Ectodermal cell (in vitro differentiated cells): ENCODE measurements at regions not wholly inside any gene's neighbourhood (a gene's known extent, or its start where the extent isn't known, plus 50 kb on each side); places are given as distances from the start of the nearest gene placed in this dataset.
"Not testable (repeated sequence)": the region's sequence is repeated elsewhere in the genome, so short reads cannot be mapped to it uniquely, and the experiment has no call there.

Source experiments
- H3K27ac ChIP-seq: 2 replicates; pipeline ENCODE4 v1.7.0; 2013; ENCODE audit warnings: mild to moderate bottlenecking, low read depth, low read length; ENCODE audit not compliant: insufficient read depth, poor library complexity, severe bottlenecking
- H3K27me3 ChIP-seq: 2 replicates; pipeline ENCODE4 v1.7.0; 2013; ENCODE audit warnings: mild to moderate bottlenecking, low read length; ENCODE audit not compliant: insufficient read depth, control insufficient read depth, poor library complexity, severe bottlenecking
- H3K36me3 ChIP-seq: one replicate; pipeline ENCODE4 v1.7.0; 2013; ENCODE audit warnings: low read length; ENCODE audit not compliant: control insufficient read depth, insufficient read depth
- H3K4me1 ChIP-seq: one replicate; pipeline ENCODE4 v1.7.0; 2013; ENCODE audit warnings: low read length; ENCODE audit not compliant: control insufficient read depth, insufficient read depth
- H3K4me3 ChIP-seq: 2 replicates; pipeline ENCODE4 v1.7.0; 2013; ENCODE audit warnings: low read depth, low read length, control low read depth; ENCODE audit not compliant: insufficient read depth
- H3K9me3 ChIP-seq: 2 replicates; pipeline ENCODE4 v1.7.0; 2013; ENCODE audit warnings: mild to moderate bottlenecking, low read length, moderate library complexity; ENCODE audit not compliant: control insufficient read depth
- WGBS, 2 experiments: methylation state at CpG; one replicate each; pipeline ENCODE4 v1.1.7; 2013; ENCODE audit warnings: missing lambda C conversion rate in 2 of 2; 5-methylcytosine and 5-hydroxymethylcytosine counted together

DNA sequence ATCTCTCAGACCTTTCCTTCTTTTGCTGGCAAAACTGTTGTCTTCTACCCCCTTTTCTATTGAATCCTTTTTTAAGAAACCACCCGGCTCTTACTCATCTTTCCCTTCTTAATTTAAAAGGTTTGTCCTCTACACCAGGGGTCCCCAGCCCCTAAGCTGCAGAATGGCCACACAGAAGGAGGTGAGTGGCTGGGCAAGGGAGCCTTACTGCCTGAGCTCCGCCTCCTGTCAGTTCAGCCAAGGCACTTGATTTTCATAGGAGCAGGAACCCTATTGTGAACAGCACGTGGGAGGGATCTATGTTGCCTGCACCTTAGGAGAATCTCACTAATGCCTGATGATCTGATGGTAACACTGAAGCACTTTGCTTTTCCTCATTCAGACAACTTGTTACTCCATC lies 726.3 kb upstream of the INTU start:
- Histone ChIP-seq H3K36me3 (no peaks in the 10 kb centered on the region), H3K27ac (no peak overlapping the region), H3K9me3 (no peaks in the 10 kb centered on the region), H3K4me3 (no peak overlapping the region), H3K27me3 (no peaks in the 10 kb centered on the region), H3K4me1 (peaks cover 8% of the 10 kb centered on the region)
- 30 to 36% methylated on average over 3 of the region's 3 CpGs for WGBS, 2 experiments

DNA sequence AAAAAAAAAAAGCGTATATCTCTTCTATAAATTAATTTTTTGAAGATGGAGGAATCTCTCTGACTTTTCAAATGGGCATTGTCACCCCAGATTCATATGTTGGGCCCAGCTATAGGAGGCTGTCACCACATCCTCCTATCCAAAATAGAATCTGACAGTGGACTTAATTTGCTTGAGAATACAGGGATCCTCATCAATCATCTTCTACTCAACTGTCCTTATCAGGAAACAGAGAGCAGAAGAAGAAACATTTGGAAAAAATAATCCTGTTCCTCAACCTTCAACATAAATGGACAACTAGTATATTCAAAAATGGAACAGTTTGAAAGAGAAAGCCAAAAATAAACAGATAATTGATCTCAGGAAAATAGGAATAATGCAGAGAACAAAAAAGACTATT lies 725.4 kb upstream of the INTU start:
- H3K27ac ChIP-seq: no peak overlapping the region
- WGBS, 2 experiments: no CpG with 5 or more reads among the region's 1 CpG
- no peaks in the 10 kb centered on the region for H3K27me3 ChIP-seq
- H3K4me1 ChIP-seq: peaks cover 8% of the 10 kb centered on the region
- no peak overlapping the region for H3K4me3 ChIP-seq
- H3K36me3 ChIP-seq: no peaks in the 10 kb centered on the region
- H3K9me3 ChIP-seq: no peaks in the 10 kb centered on the region

DNA sequence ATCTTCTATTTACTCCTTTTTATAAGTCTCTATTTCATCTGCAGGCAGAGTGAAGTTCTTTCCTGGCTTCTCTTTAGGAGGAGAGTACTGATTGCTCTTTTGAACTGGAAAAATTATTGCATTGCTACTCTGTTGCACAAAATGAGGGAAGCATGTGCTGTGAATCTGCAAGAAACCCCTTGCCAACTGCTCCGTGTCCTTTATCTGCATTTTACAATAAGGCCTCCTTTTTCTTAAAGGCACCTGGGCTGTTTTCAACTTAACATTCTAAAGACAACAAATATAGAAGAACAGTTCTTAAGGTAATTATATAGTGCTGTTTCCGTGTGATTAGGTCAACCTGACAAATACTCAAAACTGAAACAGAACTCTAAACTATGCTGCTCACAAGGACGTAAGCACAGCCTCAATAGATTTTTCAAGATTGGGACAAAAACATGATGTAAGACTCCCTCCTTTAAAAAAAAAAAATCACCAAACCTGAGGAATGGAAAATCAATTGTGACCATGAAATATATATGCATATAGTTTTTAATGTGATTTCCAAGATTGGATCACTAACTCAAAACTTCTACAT lies 716.6 kb upstream of the INTU start:
- H3K36me3 ChIP-seq: no peaks in the 10 kb centered on the region
- H3K4me3 ChIP-seq: no peak overlapping the region
- H3K27me3 ChIP-seq: no peaks in the 10 kb centered on the region
- H3K27ac ChIP-seq: no peak overlapping the region
- 80 to 90% methylated on average over 1 to 3 of the region's 3 CpGs for WGBS, 2 experiments
- H3K9me3 ChIP-seq: no peaks in the 10 kb centered on the region
- H3K4me1 ChIP-seq: no peaks in the 10 kb centered on the region

GRCh38 chr4:126916626-126917140 lies 716.1 kb upstream of the INTU start:
- 93 to 96% methylated on average over 10 of the region's 10 CpGs for WGBS, 2 experiments
- Histone ChIP-seq H3K9me3 (no peaks in the 10 kb centered on the region), H3K36me3 (no peaks in the 10 kb centered on the region), H3K4me3 (no peak overlapping the region), H3K27ac (no peak overlapping the region), H3K4me1 (no peaks in the 10 kb centered on the region), H3K27me3 (no peaks in the 10 kb centered on the region)

DNA sequence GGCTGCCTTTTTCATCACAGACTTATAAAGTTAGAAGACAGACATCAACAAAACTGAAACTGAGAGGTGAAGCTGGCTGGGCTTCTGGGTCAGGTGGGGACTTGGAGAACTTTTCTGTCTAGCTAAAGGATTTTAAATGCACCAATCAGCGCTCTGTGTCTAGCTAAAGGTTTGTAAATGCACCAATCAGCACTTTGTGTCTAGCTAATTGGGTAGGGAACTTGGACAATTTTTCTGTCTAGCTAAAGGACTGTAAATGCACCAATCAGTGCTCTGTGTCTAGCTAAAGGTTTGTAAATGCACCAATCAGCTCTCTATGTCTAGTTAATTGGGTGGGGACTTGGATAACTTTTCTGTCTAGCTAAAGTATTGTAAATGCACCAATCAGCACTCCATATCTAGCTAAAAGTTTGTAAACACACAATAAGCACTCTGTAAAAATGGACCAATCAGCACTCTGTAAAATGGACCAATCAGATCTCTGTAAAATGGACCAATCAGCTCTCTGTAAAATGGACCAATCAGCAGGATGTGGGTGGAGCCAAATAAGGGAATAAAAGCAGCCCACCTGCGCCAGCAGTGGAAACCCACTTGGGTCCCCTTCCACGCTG lies 710.3 kb upstream of the INTU start:
- H3K36me3 ChIP-seq, H3K27ac ChIP-seq, H3K27me3 ChIP-seq, H3K4me3 ChIP-seq, H3K4me1 ChIP-seq, H3K9me3 ChIP-seq: not testable (repeated sequence)
- WGBS, 2 experiments: 96 to 97% methylated on average over 3 of the region's 3 CpGs

DNA sequence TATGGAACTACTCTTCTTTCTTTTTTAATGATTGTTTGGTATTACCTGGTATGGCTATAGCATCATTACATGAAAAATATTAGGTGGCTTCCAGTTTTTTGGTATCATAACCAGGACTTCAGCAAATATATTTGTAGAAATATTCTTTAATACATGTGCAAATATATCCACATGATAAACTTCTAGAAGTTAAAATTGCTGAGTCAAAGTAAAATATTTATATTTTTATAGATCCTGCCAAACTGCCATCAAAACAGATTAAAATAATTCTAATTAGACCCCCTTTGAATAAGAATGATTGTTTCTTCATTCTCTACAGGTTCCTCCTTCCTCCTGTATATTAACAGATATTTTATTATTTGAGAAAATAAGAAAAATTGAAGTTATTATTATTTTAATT lies 708.5 kb upstream of the INTU start:
- no peaks in the 10 kb centered on the region for H3K9me3 ChIP-seq
- no peaks in the 10 kb centered on the region for H3K27me3 ChIP-seq
- H3K36me3 ChIP-seq: no peaks in the 10 kb centered on the region
- no peak overlapping the region for H3K27ac ChIP-seq
- H3K4me1 ChIP-seq: no peaks in the 10 kb centered on the region
- no peak overlapping the region for H3K4me3 ChIP-seq

- not testable (repeated sequence) for H3K27me3 ChIP-seq, H3K9me3 ChIP-seq, H3K36me3 ChIP-seq, H3K27ac ChIP-seq, H3K4me3 ChIP-seq, H3K4me1 ChIP-seq
- no CpG with 5 or more reads among the region's 4 CpGs for WGBS, 2 experiments
Observed at GRCh38 chr4:126930059-126930458, 702.7 kb upstream of the INTU start.

DNA sequence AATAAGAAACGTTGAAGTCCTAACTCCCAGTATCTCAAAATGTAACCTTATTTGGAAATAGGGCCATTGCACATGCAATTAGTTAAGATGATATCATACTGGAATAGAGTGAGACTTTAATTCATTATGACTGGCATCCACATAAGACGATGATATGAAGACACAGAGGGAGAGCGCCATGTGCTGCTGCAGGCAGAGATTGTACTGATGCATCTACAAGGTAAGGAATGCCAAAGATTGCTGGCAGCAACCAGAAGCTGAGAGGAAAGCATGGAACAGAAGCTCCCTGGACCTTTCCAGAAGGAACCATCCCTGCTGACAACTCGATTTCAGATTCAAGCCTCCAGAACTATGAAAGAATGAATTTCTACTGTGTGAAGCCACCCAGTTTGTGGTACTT lies 697.0 kb upstream of the INTU start:
- H3K4me1 ChIP-seq: no peaks in the 10 kb centered on the region
- H3K9me3 ChIP-seq: no peaks in the 10 kb centered on the region
- no peaks in the 10 kb centered on the region for H3K27me3 ChIP-seq
- H3K27ac ChIP-seq: no peak overlapping the region
- H3K4me3 ChIP-seq: no peak overlapping the region
- WGBS, 2 experiments: 96 to 97% methylated on average over 4 of the region's 4 CpGs
- H3K36me3 ChIP-seq: no peaks in the 10 kb centered on the region

- Histone ChIP-seq H3K27ac (no peak overlapping the region), H3K4me3 (no peak overlapping the region), H3K4me1 (no peaks in the 10 kb centered on the region), H3K9me3 (no peaks in the 10 kb centered on the region), H3K36me3 (no peaks in the 10 kb centered on the region), H3K27me3 (no peaks in the 10 kb centered on the region)
Observed at GRCh38 chr4:126937342-126937741, 695.4 kb upstream of the INTU start.

- Histone ChIP-seq H3K4me1 (no peaks in the 10 kb centered on the region), H3K27ac (no peak overlapping the region), H3K27me3 (no peaks in the 10 kb centered on the region), H3K4me3 (no peak overlapping the region), H3K9me3 (no peaks in the 10 kb centered on the region), H3K36me3 (no peaks in the 10 kb centered on the region)
- 90 to 100% methylated on average over 2 of the region's 2 CpGs for WGBS, 2 experiments
Observed at GRCh38 chr4:126937846-126938422, 694.8 kb upstream of the INTU start.
